H9 (cell line): ENCODE measurements at regions not wholly inside any gene's neighbourhood (a gene's known extent, or its start where the extent isn't known, plus 50 kb on each side); places are given as distances from the start of the nearest gene placed in this dataset.

Experiments
- DNase-seq: peaks from one replicate; pipeline ENCODE4 v3.0.0-alpha.2; 2017
- H2AFZ ChIP-seq: one replicate; pipeline ENCODE4 v1.6.1; 2013; ENCODE audit warnings: mild to moderate bottlenecking, low read length, control low read depth, moderate library complexity
- H2AK5ac ChIP-seq: 2 replicates; pipeline ENCODE4 v1.6.1; 2013; ENCODE audit warnings: low read length, control low read depth, mixed read lengths; ENCODE audit not compliant: insufficient read length
- H2BK120ac ChIP-seq: one replicate; pipeline ENCODE4 v1.6.1; 2013; ENCODE audit warnings: low read depth, mild to moderate bottlenecking, low read length, control low read depth, inconsistent platforms; ENCODE audit not compliant: poor library complexity, severe bottlenecking
- H2BK12ac ChIP-seq: 2 replicates; pipeline ENCODE4 v1.6.1; 2013; ENCODE audit warnings: low read length, control low read depth, mixed read lengths, low read depth; ENCODE audit not compliant: insufficient read length
- H2BK15ac ChIP-seq: 2 replicates; pipeline ENCODE4 v1.6.1; 2013; ENCODE audit warnings: low read depth, low read length, control low read depth
- H2BK20ac ChIP-seq: one replicate; pipeline ENCODE4 v1.6.1; 2013; ENCODE audit warnings: low read depth, mild to moderate bottlenecking, low read length, control low read depth, inconsistent platforms; ENCODE audit not compliant: poor library complexity, severe bottlenecking
- H2BK5ac ChIP-seq: 2 replicates; pipeline ENCODE4 v1.6.1; 2013; ENCODE audit warnings: low read length, control low read depth, mixed read lengths; ENCODE audit not compliant: insufficient read length
- H3K14ac ChIP-seq: 2 replicates; pipeline ENCODE4 v1.6.1; 2013; ENCODE audit warnings: low read length, control low read depth; ENCODE audit not compliant: insufficient read depth
- H3K18ac ChIP-seq: 2 replicates; pipeline ENCODE4 v1.6.1; 2013; ENCODE audit warnings: low read depth, mild to moderate bottlenecking, mixed read lengths, low read length, control low read depth; ENCODE audit not compliant: insufficient read length
- H3K23ac ChIP-seq: 2 replicates; pipeline ENCODE4 v1.6.1; 2013; ENCODE audit warnings: low read length, control low read depth, mixed read lengths, low read depth; ENCODE audit not compliant: insufficient read length
- H3K23me2 ChIP-seq: 2 replicates; pipeline ENCODE4 v1.6.1; 2013; ENCODE audit warnings: low read depth, mild to moderate bottlenecking, mixed read lengths, low read length, control low read depth; ENCODE audit not compliant: insufficient read length, poor library complexity, severe bottlenecking
- H3K27ac ChIP-seq: 2 replicates; pipeline ENCODE4 v1.5.1; 2013; ENCODE audit warnings: low read length, control low read depth, mixed read lengths, low read depth; ENCODE audit not compliant: insufficient read length
- H3K27me3 ChIP-seq: 2 replicates; pipeline ENCODE4 v1.6.1; 2013; ENCODE audit warnings: low read length, control low read depth, inconsistent platforms; ENCODE audit not compliant: insufficient read depth
- H3K4ac ChIP-seq: 2 replicates; pipeline ENCODE4 v1.6.1; 2013; ENCODE audit warnings: low read depth, mild to moderate bottlenecking, control low read depth, inconsistent platforms, low read length, moderate library complexity
- H3K4me1 ChIP-seq: 2 replicates; pipeline ENCODE4 v1.6.1; 2013; ENCODE audit warnings: low read length, control low read depth, inconsistent platforms; ENCODE audit not compliant: insufficient read depth
- H3K4me2 ChIP-seq: 2 replicates; pipeline ENCODE4 v1.6.1; 2013; ENCODE audit warnings: low read length, control low read depth, mixed read lengths; ENCODE audit not compliant: insufficient read length, insufficient read depth
- H3K56ac ChIP-seq: 2 replicates; pipeline ENCODE4 v1.6.1; 2013; ENCODE audit warnings: low read depth, mild to moderate bottlenecking, mixed read lengths, low read length, control low read depth; ENCODE audit not compliant: insufficient read length
- H3K79me1 ChIP-seq: 2 replicates; pipeline ENCODE4 v1.6.1; 2013; ENCODE audit warnings: low read depth, mild to moderate bottlenecking, moderate library complexity, low read length, control low read depth, inconsistent platforms; ENCODE audit not compliant: insufficient read depth, poor library complexity, severe bottlenecking
- H3K79me2 ChIP-seq: 2 replicates; pipeline ENCODE4 v1.6.1; 2013; ENCODE audit warnings: low read length, control low read depth, inconsistent platforms; ENCODE audit not compliant: insufficient read depth
- H3K9ac ChIP-seq: 2 replicates; pipeline ENCODE4 v1.6.1; 2013; ENCODE audit warnings: low read length, control low read depth, mixed read lengths; ENCODE audit not compliant: insufficient read length; ENCODE audit errors: extremely low read depth
- H3K9me3 ChIP-seq: one replicate; pipeline ENCODE4 v1.6.1; 2013; ENCODE audit warnings: low read depth, low read length, inconsistent platforms; ENCODE audit not compliant: control insufficient read depth
- H3T11ph ChIP-seq: one replicate; pipeline ENCODE4 v1.6.1; 2013; ENCODE audit warnings: mild to moderate bottlenecking, low read length, control low read depth, inconsistent platforms
- H4K20me1 ChIP-seq: one replicate; pipeline ENCODE4 v1.6.1; 2013; ENCODE audit not compliant: control insufficient read depth, insufficient read length, insufficient read depth
- H4K5ac ChIP-seq: 2 replicates; pipeline ENCODE4 v1.6.1; 2013; ENCODE audit warnings: low read depth, mild to moderate bottlenecking, mixed read lengths, low read length, control low read depth; ENCODE audit not compliant: insufficient read length
- H4K8ac ChIP-seq: replicated peaks from 2 replicates; pipeline ENCODE4 v1.6.1; 2013; ENCODE audit warnings: low read length, control low read depth, mixed read lengths, low read depth; ENCODE audit not compliant: insufficient read length
- H4K91ac ChIP-seq: 2 replicates; pipeline ENCODE4 v1.6.1; 2013; ENCODE audit warnings: low read depth, mild to moderate bottlenecking, moderate library complexity, mixed read lengths, low read length, control low read depth; ENCODE audit not compliant: insufficient read length
- H3K27ac Mint-ChIP-seq, 3 experiments: 2 replicates in 2 of 3; 3 replicates in 1 of 3; pipeline ENCODE4 v1.8.0; 2020 to 2021; ENCODE audit warnings: mixed read lengths in 3 of 3, mild to moderate bottlenecking in 1 of 3, moderate library complexity in 1 of 3
- H3K27me3 Mint-ChIP-seq: 2 replicates; pipeline ENCODE4 v1.8.0; 2021; ENCODE audit warnings: low read depth, mild to moderate bottlenecking, moderate library complexity, mixed read lengths
- H3K36me3 Mint-ChIP-seq, 3 experiments: 2 replicates in 2 of 3; 3 replicates in 1 of 3; pipeline ENCODE4 v1.8.0; 2020 to 2021; ENCODE audit warnings: low read depth in 3 of 3, mixed read lengths in 3 of 3; ENCODE audit not compliant: insufficient read depth in 1 of 3
- H3K4me1 Mint-ChIP-seq, 2 experiments: 2 replicates each; pipeline ENCODE4 v1.8.0; 2020; ENCODE audit warnings: mixed read lengths in 2 of 2
- H3K4me3 Mint-ChIP-seq, 2 experiments: 2 replicates in 1 of 2; 3 replicates in 1 of 2; pipeline ENCODE4 v1.8.0; 2020 to 2021; ENCODE audit warnings: mild to moderate bottlenecking in 2 of 2, mixed read lengths in 2 of 2, moderate library complexity in 1 of 2
- H3K9me3 Mint-ChIP-seq, 2 experiments: 2 replicates in 1 of 2; 3 replicates in 1 of 2; pipeline ENCODE4 v1.8.0; 2020; ENCODE audit warnings: mild to moderate bottlenecking in 2 of 2, mixed read lengths in 2 of 2, moderate library complexity in 1 of 2
- CTCF ChIP-seq: fragments of 200-600 bp; sonication (generic); conservative IDR thresholded peaks from 3 replicates; pipeline ENCODE4 v1.8.0; 2021; ENCODE audit warnings: antibody characterized with exemption, mild to moderate bottlenecking
- WGBS: extraction: QIAGEN DNeasy Blood & Tissue Kit; methylation state at CpG from one replicate; pipeline ENCODE4 v1.1.7; 2013; ENCODE audit warnings: missing lambda C conversion rate, low lambda C conversion rate, mixed read lengths; ENCODE audit not compliant: insufficient read length; ENCODE audit errors: extremely low coverage; 5-methylcytosine and 5-hydroxymethylcytosine counted together

- Histone ChIP-seq H4K5ac (no peak overlapping the region), H3K23me2 (no peaks in the 10 kb centered on the region), H3K27me3 (no peaks in the 10 kb centered on the region), H3K79me1 (no peaks in the 10 kb centered on the region), H2AK5ac (no peak overlapping the region), H3K14ac (no peak overlapping the region), H3K9me3 (no peaks in the 10 kb centered on the region), H2BK20ac (no peak overlapping the region), H2BK15ac (no peak overlapping the region), H3K4me1 (no peaks in the 10 kb centered on the region), H3K56ac (no peak overlapping the region), H2BK120ac (no peak overlapping the region), H3K23ac (no peak overlapping the region), H4K8ac (no peak overlapping the region), H3K27ac (no peak overlapping the region), H3K4me2 (no peak overlapping the region), H3K9ac (no peak overlapping the region), H3T11ph (no peak overlapping the region), H4K91ac (no peak overlapping the region), H2BK12ac (no peak overlapping the region), H4K20me1 (no peaks in the 10 kb centered on the region), H3K4ac (no peak overlapping the region), H3K18ac (no peak overlapping the region), H2BK5ac (no peak overlapping the region), H3K79me2 (no peaks in the 10 kb centered on the region), H2AFZ (no peak overlapping the region)
- H3K27me3 Mint-ChIP-seq = peaks cover 11% of the 10 kb centered on the region
- no peak overlapping the region for H3K27ac Mint-ChIP-seq
- peaks cover 2 to 3% of the 10 kb centered on the region in 2 experiments; a peak in 2 of 4 replicates for H3K4me1 Mint-ChIP-seq
- no peak for TF ChIP-seq CTCF
- no CpG with 5 or more reads among the region's 6 CpGs for WGBS
- DNase-seq = no peak
- no peak overlapping the region for H3K4me3 Mint-ChIP-seq
- H3K36me3 Mint-ChIP-seq = no peaks in the 10 kb centered on the region
- H3K9me3 Mint-ChIP-seq = no peaks in the 10 kb centered on the region
These were observed 84.4 kb upstream of the NUDT7 start for GRCh38 chr16:77637940-77638339.
